Lower leg skin (tissue), 3 donors: ENCODE measurements at regions not wholly inside any gene's neighbourhood (a gene's known extent, or its start where the extent isn't known, plus 50 kb on each side); places are given as distances from the start of the nearest gene placed in this dataset.

Experiments used
- CTCF ChIP-seq, 3 donors: fragments of 450-650 bp; IDR thresholded peaks; one replicate each; pipeline ENCODE4 v1.5.1; 2016; ENCODE audit warnings: antibody characterized with exemption in 3 of 3, mild to moderate bottlenecking in 3 of 3, moderate library complexity in 2 of 3
- POLR2A ChIP-seq, 2 donors: fragments of 450-650 bp; IDR thresholded peaks; one replicate each; pipeline ENCODE4 v1.6.1; 2016 to 2017; ENCODE audit warnings: antibody characterized with exemption in 2 of 2, mild to moderate bottlenecking in 1 of 2, moderate library complexity in 1 of 2

GRCh38 chr10:10772874-10773508, 244.7 kb upstream of the CELF2 start:
- no peak for TF ChIP-seq CTCF (IDR thresholded peaks at IDR 0.05)
- TF ChIP-seq POLR2A (IDR thresholded peaks at IDR 0.05) = no peak
